GM21423 (cell line): ENCODE measurements at regions not wholly inside any gene's neighbourhood (a gene's known extent, or its start where the extent isn't known, plus 50 kb on each side); places are given as distances from the start of the nearest gene placed in this dataset.
A peak's percentile ranks its signal among the peaks of the same experiment; 100 is the strongest.

ENCODE experiments used
- ATAC-seq: cut with Tn5 transposase; IDR thresholded peaks from one replicate; pipeline ENCODE4 v1.9.1; 2021; ENCODE audit warnings: mild to moderate bottlenecking, moderate library complexity; ENCODE audit not compliant: unreplicated experiment

DNA sequence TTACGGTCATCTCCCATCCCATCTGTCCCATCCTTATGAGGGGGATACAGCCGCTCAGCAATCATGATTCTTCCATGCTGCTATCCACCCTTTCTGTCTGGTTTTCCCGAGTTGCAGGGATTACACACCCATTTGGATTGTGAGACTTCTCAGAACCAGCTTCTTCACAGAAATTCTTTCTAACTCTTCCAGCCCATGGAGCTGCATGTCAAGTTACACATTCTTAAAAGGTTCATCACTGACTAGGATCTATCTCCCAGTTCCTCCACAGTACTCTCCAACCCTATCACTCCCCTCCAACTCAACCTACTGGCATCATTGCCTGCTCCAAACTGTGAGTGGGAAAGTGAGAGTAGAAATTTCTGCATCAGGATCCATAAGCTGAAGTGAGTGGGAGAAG, 558.2 kb upstream of the TNP1 start:
- no peak for ATAC-seq

DNA sequence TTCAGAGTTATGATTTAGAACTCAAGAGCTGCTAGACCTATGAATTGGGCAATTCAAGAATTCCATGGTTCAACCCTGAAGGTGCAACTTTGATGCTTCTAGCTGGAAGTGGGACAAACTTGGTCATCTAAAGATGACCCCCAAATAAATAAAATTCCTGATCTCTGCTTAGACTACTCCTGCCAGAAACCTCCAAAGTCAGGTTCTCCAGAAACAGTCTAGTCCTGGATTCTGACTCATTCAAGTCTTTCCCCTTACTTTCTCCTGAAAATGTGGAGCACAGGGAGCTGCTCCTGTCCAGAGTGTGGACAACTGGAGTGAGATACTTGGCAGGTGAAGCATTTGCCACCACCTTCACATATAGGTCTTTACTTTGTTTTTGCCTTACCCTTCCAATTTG, 557.7 kb upstream of the TNP1 start:
- no peak for ATAC-seq

DNA sequence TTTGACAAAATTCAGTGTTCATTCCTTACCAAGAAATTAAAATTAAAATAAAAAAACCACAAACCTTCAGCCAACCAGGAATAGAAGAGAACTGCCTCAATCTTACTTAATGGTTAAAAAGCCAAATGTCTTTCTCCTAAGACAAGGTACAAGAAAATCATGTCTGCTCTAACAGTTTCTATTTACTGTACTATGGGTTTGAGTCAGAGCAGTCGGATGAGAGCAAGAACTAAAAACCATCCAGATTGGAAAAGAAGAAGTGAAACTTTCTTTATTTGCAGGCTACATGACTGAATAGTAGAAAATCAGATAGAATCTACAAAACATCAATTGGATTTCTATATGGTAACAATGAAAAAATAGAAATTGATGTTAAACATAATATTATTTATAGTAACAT, 555.5 kb upstream of the TNP1 start:
- ATAC-seq, result peak; percentile 94

DNA sequence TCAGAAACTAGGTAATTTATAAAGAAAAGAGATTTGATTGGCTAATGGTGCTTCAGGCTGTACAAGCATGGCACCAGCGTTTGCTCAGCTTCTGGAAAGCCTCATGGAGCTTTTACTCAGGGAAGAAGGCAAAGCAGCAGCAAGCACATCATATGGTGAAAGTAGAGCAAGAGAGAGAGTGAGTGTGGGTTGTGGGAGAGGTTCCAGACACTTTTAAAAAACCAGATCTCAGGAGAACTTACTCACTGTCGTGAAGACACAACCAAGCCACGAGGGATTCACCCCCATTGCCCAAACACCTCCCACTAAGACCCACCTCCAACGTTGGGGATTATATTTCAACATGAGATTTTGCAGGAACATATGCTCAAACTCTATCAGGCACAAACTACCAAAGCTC, 554.6 kb upstream of the TNP1 start:
- ATAC-seq, result no peak

DNA sequence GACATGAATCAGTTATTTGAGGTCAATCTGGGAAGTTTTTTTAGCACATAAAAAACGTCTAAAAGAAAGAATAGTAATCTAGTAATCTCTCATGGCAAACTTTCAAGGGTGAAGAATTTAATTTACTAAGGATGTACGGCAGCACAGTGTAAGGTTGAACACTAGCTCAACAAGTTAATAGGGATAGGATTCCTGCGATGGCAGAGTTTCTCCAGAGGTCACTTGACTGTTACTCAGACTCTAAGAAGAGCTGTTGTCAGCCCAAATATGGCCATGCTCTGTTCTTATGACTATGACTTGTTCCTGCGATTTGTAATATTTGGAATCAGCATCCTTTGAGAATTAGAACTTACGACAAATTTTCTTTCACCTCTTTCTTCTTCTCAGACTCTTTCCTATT, 553.3 kb upstream of the TNP1 start:
- no peak for ATAC-seq

DNA sequence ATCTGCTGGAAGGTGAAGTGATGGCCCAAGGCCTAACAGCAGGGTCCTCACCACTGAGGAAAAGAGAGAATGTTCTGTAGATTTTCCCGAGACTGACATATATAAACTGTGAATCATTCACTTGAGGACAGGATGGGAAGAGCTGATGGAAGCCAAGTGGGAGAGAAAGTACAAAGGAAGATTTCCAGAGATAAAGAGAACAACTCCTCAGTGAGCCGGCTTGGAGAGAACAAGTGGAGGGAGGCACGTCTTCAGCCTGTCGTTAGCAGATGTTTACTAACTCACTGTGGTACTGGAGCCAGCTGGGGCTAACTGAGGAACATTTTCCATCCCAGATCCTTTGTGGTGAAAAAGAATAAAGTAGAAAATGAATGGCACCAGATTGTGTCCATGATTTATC, 552.9 kb upstream of the TNP1 start:
- no peak for ATAC-seq

DNA sequence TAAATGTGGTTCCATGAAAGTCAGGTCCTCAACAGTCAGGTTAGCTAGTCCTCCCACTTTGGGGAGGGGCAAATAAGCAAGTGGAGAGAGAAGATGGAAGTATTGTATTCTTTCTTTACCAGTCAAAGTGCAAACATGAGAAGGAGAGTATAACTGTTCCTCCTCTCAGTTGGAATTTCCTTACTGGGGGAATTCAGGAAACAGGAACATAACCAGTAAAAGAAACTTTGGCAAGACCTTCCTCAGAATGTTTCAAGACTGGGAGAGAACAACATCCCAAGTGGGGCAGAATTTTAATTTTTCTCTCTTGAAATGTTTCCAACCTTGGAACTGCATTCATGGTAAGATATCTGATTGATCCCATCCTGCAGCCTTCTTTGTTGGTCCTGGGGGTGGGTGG, 552.4 kb upstream of the TNP1 start:
- no peak for ATAC-seq

DNA sequence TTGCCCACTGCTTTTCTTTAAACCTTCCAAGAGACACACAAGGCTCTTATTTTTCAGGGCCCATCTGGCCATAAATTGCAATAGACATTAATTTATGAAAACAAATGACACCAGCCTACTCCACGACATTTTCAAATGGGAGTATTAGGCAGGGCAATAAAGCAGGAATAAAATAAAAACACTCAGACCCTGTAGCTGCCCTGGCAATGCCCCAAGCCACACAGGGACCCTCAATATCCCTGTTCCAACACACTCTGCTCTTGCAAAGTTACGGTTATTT, 550.8 kb upstream of the TNP1 start:
- ATAC-seq, result no peak

DNA sequence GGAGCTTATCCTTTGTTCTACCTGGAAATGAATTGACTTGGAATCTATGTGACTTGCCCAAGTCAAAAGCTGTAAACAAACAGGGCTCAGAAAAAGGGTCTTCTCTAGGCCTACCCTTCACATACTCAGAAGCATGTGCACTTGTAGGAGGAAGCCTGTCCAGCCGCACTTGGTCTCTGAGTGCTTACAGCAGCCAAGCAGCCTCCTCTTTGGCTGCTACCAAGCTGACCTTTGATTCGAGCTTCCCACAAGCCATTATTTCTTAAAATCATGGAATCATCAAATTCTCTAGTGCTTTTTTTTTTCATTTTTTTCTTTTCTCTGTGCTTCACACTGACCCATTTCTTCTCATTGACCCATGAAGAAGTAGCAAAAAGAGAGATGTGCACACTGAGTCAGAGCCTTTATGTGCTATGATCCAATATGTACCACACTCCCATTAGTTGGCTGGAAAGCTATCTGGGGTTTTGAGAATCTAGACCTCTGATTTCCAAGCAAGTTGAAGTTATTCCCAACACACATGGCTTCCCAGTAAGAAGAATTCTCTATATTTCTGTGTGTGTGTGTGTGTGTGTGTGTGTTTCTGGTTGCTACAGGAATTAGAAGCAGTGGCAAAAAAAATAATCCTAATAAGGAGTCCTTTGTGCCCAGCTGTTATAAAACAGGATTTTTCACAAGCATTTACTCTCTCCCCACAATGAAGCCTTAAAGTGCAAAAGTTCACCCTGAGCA, 550.3 kb upstream of the TNP1 start:
- ATAC-seq, result no peak

DNA sequence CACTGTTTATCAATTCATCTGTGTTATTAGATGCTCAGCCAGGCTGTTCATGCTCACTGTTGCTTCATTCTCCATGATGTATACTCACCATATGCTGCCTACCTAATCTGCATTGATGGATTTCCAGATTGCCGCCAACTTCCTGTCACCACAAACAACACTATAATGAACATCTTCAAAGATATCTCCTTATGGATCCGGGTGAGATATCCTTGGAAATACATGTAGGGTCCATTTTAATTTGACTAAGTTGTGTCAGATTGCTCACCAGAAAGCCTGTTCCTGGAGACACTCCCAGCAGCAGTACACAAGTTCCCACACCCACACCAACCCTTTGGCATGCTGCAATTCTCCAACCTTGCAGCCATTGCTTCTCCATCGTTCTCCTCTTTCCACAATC, 547.5 kb upstream of the TNP1 start:
- ATAC-seq, result no peak

DNA sequence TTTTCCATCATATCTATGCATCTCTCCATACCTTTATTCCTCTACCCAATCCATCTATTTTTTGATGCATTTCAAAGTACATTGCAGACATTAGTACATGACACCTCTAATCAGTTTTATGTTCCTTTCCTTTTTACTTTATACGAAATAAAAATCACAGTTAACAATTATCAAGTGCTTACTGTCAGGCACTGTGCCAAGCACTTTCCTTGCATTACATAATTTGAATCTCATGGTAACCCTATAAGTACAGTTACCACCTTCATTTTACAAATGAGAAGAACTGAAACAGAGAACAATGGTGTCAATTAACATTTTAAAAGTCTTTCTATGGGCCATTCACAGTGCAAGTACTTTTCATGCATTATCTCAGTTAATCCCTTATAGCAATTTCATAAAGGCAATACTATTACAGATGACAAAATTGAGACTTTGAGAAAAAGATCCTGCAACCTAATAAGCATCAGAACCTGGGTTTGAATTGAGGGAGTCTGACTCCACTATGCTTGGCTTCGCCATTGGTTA, 544.4 kb upstream of the TNP1 start:
- no peak for ATAC-seq

DNA sequence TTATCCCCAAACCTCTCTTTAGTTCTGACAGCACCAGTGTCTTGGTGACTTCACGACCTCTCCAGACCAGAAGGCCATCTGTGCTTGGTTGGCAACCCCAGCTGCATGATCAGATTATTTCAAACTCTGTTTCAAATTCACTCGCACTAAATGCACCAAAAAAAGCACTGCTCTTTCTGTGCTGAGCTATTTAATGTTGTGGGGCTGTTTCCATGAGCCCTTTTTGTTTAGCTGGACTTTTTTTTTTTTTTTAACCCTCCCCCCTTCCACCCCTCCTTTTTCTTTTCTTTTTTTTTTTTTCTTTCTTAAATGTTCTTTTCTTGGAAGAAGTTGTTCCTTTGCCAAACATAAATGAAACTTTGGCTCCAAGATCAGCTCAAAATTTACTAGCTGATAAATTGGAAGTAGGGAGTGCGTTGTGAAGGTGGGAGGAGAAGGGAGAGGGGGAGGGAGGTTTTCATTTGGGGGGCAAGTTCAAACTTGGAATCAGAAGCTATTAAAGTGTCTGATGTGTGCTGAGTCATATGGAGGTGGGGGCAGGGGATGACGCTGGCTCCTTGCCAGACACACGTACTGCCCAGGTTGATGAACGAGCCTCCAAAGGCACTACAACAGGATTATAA, 543.0 kb upstream of the TNP1 start:
- ATAC-seq, result no peak

DNA sequence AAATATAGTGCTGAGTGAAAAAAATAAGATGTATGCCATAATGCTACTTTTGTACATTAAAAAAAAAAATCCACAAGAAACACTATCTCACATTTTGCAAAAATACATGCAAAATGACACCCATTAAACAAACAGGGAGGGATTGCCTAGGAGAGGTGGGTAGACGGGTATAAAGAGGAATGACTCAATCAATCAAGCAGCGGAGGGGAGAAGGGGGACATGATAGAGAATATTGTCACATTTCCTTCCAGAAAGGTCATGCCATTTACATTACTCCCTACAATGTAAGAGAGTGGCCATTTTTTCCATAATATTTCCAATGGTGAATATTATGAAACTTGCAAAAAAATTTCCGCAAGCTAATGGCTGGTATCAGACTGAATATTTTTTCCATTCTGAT, 542.3 kb upstream of the TNP1 start:
- no peak for ATAC-seq

DNA sequence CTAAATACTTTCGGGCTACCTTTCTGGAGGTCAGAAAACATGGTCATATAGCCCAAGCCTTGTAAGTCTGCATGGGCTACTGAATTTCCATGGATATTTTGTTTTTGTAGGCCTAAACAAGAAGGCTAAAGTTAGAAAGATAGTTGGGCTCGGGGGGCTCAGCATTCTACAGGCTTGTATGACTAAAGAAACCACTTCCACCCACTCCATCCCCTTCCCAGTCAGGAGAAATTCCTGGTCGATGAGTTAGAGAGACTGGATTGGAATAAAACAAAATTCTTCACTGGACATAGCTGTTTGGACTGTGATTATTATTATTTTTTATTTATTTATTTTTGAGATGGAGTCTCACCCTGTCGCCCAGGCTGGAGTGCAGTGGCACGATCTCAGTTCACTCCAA, 539.4 kb upstream of the TNP1 start:
- no peak for ATAC-seq

DNA sequence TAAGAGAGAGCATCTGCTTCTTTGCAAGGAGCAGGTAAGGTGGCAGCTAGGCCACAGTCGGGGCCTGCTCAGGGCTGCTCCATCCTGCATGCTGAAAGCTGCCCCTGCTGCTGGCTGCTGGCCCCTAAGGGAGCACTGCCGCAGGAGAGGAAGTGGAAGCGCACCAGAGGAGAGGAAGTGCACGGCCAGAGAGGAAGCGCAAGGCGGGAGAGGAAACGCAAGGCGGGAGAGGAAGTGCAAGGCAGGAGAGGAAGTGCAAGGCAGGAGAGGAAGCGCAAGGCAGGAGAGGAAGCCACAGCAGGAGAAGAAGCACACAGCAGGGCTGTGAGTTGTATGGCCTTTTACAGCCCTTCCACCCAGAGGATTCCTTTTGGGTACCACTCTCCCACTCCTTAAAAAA, 539.0 kb upstream of the TNP1 start:
- no peak for ATAC-seq

DNA sequence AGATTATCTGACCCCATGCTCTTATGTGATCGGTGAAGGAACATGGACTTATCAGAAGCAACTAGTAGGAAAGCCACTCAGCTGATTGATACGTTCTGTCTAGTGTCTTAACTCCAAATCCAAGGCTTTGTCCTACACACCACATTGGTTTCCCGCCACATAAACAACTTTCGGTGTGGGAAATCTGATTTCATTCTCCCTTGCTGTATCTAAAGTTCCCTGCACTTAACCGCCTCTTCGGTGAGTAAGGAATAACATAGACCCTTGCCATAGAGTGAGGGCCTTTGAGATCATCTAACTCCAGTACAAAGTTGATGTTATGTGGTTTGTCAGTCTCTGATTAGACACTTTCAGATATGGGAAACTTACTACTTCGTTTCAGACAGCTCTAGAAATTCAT, 538.2 kb upstream of the TNP1 start:
- no peak for ATAC-seq

DNA sequence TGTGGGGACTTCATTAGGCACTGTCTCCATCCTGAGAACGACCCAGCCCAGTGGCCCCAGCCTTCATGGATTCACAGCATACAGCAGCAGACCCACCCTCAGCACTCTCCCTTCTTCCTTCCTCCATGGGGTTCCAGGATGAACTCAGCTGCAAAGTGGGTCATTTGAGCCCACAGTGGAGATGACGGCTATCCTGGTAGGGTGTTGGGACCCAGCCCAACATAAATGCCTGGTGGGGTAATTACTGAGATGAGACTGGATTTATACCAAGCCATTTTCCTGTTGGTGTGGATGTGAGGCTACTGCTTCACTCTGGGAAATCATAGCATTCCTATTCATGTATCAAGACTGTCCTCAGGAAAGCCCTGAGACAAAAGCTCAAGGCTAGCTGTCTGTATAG, 536.7 kb upstream of the TNP1 start:
- ATAC-seq, result no peak

DNA sequence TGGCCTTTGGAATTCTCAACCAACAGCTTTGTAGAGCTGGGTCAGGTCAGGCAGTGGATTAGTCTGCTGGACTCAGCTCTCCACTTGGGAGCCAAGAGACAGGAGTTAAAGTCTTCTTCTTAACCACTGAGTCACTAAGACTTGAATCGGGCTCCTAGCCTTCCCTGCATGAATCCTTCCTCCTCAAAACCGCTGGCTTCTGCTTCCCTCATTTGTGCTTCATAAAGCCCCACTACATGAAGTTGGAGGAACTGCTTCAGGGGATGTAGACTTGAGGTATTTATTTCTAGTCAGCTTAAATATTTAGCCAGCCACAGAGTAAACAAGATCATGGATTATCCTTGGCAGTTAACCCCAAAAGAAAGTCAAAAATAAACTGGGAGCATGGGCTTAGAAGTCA, 536.3 kb upstream of the TNP1 start:
- ATAC-seq, result no peak

DNA sequence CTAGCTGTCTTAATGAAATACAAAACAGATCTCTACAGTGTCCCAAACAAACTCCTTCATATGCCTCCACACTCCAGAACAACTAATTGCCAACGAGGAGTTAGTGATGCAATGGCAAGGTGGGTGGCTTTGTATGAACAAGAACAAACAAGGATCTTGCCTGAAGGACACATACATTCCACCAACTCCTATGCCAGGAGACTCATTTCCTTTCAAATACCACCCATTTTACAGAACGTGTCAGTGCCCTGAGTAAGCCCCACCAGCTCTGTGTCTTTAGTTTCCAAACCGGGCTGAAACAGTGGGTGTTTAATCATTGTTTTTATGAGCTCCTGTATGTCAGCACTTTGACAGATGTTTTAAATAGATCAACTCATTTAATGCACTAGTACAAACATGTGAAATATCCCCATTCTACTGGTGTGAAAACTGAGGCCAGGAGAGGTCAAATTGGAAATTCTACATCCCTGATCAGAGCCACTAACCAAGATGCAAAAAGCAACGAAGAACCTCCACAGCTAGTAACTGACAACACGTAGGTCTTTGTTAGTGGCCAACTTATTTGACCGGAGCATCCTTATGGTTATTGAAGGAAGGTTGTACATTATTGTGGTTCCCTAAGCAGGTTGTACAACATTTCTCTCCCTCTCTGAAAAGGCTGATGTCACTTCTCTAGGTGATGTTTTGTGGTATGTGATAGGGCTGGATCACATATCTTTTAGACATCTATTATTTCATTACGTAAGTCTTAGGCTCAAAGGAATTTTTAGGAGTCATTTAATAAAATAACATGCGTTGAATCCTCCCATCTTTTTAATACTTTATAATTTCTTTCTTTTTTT, 534.9 kb upstream of the TNP1 start:
- ATAC-seq, result no peak

DNA sequence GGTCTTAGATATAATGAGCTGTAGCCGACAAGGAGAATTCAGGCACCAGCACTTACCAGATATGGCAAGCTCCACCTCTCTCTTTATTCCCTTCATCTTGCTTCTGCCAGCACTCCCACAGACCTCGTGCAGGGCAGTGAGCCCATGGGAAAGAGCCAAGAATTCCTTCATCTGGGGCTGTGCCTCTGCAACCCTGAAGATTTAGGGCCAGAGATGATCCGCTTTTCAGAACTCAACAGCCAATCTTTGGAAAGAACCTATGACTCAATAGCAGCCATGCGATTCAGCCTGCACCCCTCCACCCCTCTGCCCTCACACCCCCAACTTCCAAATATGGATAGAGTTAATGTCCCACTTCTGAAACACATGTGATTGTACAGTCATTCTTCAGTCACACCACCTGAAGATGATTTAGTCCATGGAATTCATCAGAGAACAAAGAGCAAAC, 533.7 kb upstream of the TNP1 start:
- ATAC-seq, result no peak

DNA sequence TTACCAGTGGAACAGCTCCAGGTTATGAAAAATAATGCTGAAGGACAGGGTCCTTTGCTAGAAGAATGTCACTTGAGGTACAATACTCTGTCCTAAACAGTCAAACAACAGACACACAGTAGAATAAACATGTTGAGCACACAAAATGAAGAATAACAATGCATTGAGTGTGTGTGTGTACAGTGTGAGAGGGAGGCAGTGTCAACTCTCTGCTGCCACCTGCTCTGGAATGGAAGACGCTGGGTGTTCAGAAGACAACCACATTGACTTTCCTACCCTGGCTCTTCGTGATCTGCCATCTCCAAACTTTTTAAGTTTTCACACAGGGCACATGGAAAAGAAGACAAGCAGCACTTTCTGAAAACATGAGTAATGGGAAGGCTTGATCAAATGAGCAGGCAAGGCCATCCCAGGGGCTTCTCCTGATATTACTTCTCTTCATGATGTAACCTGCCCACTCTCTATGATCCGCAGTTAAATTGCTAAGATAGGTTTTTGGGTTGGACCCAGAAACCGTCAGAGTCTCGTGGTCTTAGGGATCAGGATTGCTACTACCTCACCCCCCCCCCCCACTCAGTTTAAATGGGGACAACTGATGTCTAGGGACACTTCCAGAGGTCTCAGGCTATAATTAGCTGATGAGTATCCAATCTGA, 533.2 kb upstream of the TNP1 start:
- ATAC-seq, result no peak
